Fibroblast of the aortic adventitia (primary cell): ENCODE measurements at regions not wholly inside any gene's neighbourhood (a gene's known extent, or its start where the extent isn't known, plus 50 kb on each side); places are given as distances from the start of the nearest gene placed in this dataset.
"Not testable (repeated sequence)": the region's sequence is repeated elsewhere in the genome, so short reads cannot be mapped to it uniquely, and the experiment has no call there.

ENCODE experiments used
- DNase-seq: peaks from one replicate; pipeline ENCODE4 v3.0.0-alpha.2; 2010; ENCODE audit warnings: low read depth
- H3K4me3 ChIP-seq: 2 replicates; pipeline ENCODE4 v1.5.1; 2011; ENCODE audit warnings: low read depth, mild to moderate bottlenecking, control low read depth, low read length, moderate library complexity
- TF ChIP-seq, protein P1 (sequence below): IDR thresholded peaks from 2 replicates; pipeline ENCODE4 v1.5.1; 2011; ENCODE audit warnings: mild to moderate bottlenecking, low read length, control low read depth, inconsistent platforms; ENCODE audit not compliant: insufficient read depth

- no peak overlapping the region for H3K4me3 ChIP-seq
- TF ChIP-seq, protein P1, sequence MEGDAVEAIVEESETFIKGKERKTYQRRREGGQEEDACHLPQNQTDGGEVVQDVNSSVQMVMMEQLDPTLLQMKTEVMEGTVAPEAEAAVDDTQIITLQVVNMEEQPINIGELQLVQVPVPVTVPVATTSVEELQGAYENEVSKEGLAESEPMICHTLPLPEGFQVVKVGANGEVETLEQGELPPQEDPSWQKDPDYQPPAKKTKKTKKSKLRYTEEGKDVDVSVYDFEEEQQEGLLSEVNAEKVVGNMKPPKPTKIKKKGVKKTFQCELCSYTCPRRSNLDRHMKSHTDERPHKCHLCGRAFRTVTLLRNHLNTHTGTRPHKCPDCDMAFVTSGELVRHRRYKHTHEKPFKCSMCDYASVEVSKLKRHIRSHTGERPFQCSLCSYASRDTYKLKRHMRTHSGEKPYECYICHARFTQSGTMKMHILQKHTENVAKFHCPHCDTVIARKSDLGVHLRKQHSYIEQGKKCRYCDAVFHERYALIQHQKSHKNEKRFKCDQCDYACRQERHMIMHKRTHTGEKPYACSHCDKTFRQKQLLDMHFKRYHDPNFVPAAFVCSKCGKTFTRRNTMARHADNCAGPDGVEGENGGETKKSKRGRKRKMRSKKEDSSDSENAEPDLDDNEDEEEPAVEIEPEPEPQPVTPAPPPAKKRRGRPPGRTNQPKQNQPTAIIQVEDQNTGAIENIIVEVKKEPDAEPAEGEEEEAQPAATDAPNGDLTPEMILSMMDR, result no peak
- DNase-seq, result no peak
Observed at GRCh38 chr17:64742326-64742725, 80.2 kb upstream of the SMURF2 start.

DNA sequence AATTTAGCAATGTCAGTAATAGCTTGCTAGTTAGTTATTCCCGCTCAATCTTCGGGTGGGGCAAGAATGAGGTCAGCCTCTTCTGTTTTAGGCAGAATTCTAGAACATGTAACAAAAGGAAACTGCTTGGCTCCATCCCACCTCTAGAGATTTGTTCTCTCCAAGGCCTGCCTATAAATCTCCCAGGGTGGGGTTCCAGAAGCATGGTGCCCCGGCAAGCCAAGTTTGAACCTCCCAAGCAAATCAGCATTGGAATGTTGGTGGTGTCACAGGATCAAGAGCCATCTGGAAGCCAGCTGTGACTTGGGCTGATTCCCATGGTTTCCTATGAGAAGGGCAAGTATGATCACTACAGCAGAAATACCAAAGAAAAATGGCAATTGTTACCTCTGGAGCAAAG lies 79.8 kb upstream of the SMURF2 start:
- H3K4me3 ChIP-seq, result not testable (repeated sequence)
- DNase-seq, result peak; percentile 99

DNA sequence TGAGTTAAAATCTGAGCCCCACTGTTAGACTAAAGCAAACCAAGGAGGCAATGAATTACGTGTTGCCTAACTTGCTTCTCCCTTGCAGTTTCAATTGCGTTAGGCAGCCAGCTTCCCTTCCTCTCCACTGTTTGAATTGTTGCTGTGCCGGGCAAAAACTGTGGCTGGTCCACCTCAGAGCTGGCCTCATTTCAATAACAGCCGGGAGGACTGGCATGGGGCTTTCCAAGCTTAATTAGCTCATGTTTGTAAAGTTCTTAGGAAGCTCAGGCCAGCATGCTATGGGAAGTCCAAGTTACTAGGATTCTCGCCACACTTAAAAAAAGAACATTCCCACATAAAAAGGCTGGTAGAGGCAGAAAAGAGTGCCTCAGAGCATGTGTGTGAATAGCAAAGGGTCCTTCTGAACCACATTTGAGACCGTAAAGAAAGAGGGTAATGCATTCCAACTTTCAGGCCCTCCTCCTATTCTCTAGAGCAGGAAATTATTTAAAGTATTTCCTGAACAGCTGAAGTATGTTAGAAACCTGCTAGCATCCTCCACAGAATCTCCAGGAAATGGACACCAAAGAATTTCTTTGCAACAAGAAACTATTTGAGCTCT lies 79.0 kb upstream of the SMURF2 start:
- DNase-seq, result peak; percentile 86
- no peak overlapping the region for H3K4me3 ChIP-seq
- TF ChIP-seq, protein P1, result no peak

DNA sequence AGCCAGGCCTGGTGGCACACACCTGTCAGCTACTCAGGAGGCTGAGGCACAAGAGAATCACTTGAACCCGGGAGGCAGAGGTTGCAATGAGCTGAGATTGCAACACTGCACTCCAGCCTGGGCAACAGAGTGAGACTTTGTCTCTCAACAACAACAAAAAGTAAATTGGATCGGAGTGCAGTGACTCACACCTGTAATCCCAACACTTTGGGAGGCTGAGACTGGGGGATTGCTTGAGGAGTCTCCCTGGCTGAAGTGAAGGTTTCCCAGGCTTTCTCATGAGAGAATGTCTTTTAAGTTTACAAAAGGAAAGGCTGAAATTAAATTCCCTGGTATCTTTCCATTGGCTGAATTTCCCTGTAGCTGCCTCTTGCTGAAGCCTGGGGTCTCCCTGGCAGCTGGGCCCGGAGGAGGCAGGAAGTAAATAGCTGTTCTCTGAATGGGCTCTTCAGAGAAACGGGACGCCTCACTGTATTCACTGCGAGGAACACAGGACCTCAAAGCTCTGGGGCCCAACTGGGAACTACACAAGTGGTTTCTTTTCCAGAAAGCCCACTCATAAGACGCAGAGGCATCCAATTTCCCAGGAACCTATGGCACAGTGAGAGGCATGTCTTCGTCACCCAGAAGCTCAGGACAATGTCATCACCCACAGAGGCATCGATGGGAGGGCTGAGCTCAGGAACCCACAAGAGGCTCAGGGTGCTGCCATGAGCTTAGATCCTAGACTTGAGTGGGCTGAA lies 77.4 kb upstream of the SMURF2 start:
- TF ChIP-seq, protein P1, result no peak
- peak; percentile 72 for DNase-seq
- H3K4me3 ChIP-seq, result no peak overlapping the region

GRCh38 chr17:64736804-64737492 lies 74.8 kb upstream of the SMURF2 start:
- DNase-seq, result peak; percentile 70
- no peak overlapping the region for H3K4me3 ChIP-seq
- TF ChIP-seq, protein P1, result peak; percentile 54

DNA sequence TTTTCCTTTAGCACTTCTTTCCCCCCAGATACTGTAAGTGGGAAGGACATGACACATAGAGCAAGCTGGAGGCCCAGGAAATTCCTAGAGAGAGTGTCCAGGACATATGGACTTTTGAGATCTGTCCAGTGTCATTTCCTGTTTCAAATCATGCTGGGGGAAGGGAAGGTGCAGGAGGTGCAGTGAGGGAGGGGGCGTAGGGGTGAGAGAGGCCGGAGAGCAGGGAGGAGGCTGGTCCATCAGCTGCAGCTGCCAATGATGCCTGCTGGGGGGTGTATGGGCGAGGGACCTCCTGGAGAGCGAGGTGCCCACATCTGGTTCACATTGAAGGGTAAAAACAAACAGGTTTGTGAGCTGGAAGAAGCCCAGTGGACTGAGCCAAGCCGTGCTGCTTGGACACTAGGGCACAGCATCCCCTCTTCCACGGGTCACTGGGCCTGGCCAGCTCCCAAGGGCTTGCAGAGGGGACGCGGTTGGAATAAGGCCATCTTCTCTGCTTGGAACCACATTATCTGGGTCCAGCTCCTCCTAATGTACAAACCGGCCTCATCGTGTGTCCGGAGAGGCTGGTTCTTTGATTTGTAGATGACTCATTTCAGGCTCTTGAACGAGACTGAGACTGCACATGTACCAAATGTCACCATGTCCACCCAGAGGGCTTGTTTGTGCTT lies 70.4 kb upstream of the SMURF2 start:
- H3K4me3 ChIP-seq, result no peak overlapping the region
- TF ChIP-seq, protein P1, result no peak
- peak; percentile 86 for DNase-seq

DNA sequence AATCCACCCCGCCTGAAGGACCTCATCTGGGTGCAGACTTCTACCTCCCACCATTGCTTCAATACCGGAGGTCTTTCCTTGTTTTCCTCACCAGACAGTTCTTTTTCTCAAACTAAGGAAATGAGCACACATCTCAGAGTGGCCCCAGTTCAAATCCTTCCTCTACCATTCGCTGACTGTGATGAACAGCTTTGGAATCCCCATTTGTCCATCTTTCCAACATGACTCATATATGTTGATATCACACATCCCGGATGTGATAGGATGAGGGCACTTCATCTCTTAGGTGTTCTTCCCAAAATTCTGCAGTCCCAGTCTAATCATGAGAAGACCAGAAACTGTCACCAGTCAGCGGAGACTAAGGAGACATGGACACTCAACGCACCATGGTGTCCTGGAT lies 67.9 kb upstream of the SMURF2 start:
- peak; percentile 60 for DNase-seq
- not testable (repeated sequence) for H3K4me3 ChIP-seq
